HG03159 (cell line): ENCODE measurements at regions not wholly inside any gene's neighbourhood (a gene's known extent, or its start where the extent isn't known, plus 50 kb on each side); places are given as distances from the start of the nearest gene placed in this dataset.
"Not testable (repeated sequence)": the region's sequence is repeated elsewhere in the genome, so short reads cannot be mapped to it uniquely, and the experiment has no call there.

ENCODE experiments used
- ATAC-seq: cut with Tn5 transposase; IDR thresholded peaks from one replicate; pipeline ENCODE4 v1.9.1; 2021; ENCODE audit warnings: mild to moderate bottlenecking, moderate library complexity; ENCODE audit not compliant: unreplicated experiment

GRCh38 chr16:29260683-29261426, 145.7 kb downstream of the NPIPB11 start:
- not testable (repeated sequence) for ATAC-seq

- not testable (repeated sequence) for ATAC-seq
Measured at GRCh38 chr16:29259635-29260457, 146.7 kb downstream of the NPIPB11 start.

- not testable (repeated sequence) for ATAC-seq
Measured at GRCh38 chr16:29258946-29259634, 147.4 kb downstream of the NPIPB11 start.

- ATAC-seq: not testable (repeated sequence)
Measured at GRCh38 chr16:29257419-29258336, 148.8 kb downstream of the NPIPB11 start.

GRCh38 chr16:29256501-29256981, 150.0 kb downstream of the NPIPB11 start:
- ATAC-seq: no peak

- not testable (repeated sequence) for ATAC-seq
Measured at GRCh38 chr16:29255957-29256356, 150.6 kb downstream of the NPIPB11 start.

GRCh38 chr16:29255496-29255796, 151.1 kb downstream of the NPIPB11 start:
- not testable (repeated sequence) for ATAC-seq

- ATAC-seq: no peak
Measured at GRCh38 chr16:29254676-29255495, 151.6 kb downstream of the NPIPB11 start.

GRCh38 chr16:29253716-29254590, 152.6 kb downstream of the NPIPB11 start:
- ATAC-seq: not testable (repeated sequence)

- not testable (repeated sequence) for ATAC-seq
Measured at GRCh38 chr16:29253066-29253590, 153.4 kb downstream of the NPIPB11 start.

GRCh38 chr16:29252311-29252710, 154.2 kb downstream of the NPIPB11 start:
- ATAC-seq: not testable (repeated sequence)

GRCh38 chr16:29251571-29252011, 154.9 kb downstream of the NPIPB11 start:
- not testable (repeated sequence) for ATAC-seq

GRCh38 chr16:29250923-29251434, 155.5 kb downstream of the NPIPB11 start:
- not testable (repeated sequence) for ATAC-seq

- ATAC-seq: not testable (repeated sequence)
Measured at GRCh38 chr16:29250469-29250868, 156.0 kb downstream of the NPIPB11 start.

- not testable (repeated sequence) for ATAC-seq
Measured at GRCh38 chr16:29248940-29249318, 157.6 kb downstream of the NPIPB11 start.

GRCh38 chr16:29248306-29248939, 158.1 kb downstream of the NPIPB11 start:
- ATAC-seq: not testable (repeated sequence)

- not testable (repeated sequence) for ATAC-seq
Measured at GRCh38 chr16:29246091-29246490, 160.4 kb downstream of the NPIPB11 start.
